Caco-2 (cell line): ENCODE measurements at regions not wholly inside any gene's neighbourhood (a gene's known extent, or its start where the extent isn't known, plus 50 kb on each side); places are given as distances from the start of the nearest gene placed in this dataset.

Experiments
- BruUV-seq: library from RNA; stranded (reverse); fragments of 400-500 nt; replicated peaks from 2 replicates; lab custom pipeline; 2021; lab: Mats Ljungman, UMichigan
- CTCF ChIA-PET: fragments of 300-600 bp; sonication (Branson Sonifier 250); formaldehyde crosslinking; loops from one replicate; lab custom pipeline; 2022; ENCODE audit warnings: antibody characterized with exemption; lab: Charles Lee
- POLR2A ChIA-PET: fragments of 300-600 bp; sonication (Branson Sonifier 250); formaldehyde crosslinking; loops from one replicate; lab custom pipeline; 2022; ENCODE audit warnings: antibody characterized with exemption; lab: Charles Lee
- DNase-seq, 2 experiments: peaks; one replicate each; pipeline versions ENCODE4 v3.0.0 to v3.0.0-alpha.2; 2020 to 2022
- H3K27me3 ChIP-seq: replicated peaks from 2 replicates; pipeline ENCODE4 v1.6.0; 2011; ENCODE audit warnings: low read length; ENCODE audit not compliant: control insufficient read depth, insufficient read depth
- H3K36me3 ChIP-seq: 2 replicates; pipeline ENCODE4 v1.5.1; 2011; ENCODE audit warnings: low read length; ENCODE audit not compliant: control insufficient read depth, insufficient read depth
- H3K4me1 ChIP-seq: fragments of 250-450 bp; sonication (Bioruptor Pico); 2 replicates; pipeline ENCODE4 v1.5.1; 2020; ENCODE audit warnings: mild to moderate bottlenecking
- H3K4me3 ChIP-seq: 2 replicates; pipeline ENCODE4 v1.5.1; 2011; ENCODE audit warnings: low read depth, mild to moderate bottlenecking, control low read depth, low read length
- H3K9me3 ChIP-seq: fragments of 250-450 bp; sonication (Bioruptor Pico); 2 replicates; pipeline ENCODE4 v1.5.1; 2020; ENCODE audit warnings: mild to moderate bottlenecking, moderate library complexity
- H3K27ac Mint-ChIP-seq: one replicate; pipeline ENCODE4 v1.8.0; 2022; ENCODE audit warnings: mixed read lengths; ENCODE audit not compliant: unreplicated experiment
- H3K27me3 Mint-ChIP-seq: one replicate; pipeline ENCODE4 v1.8.0; 2022; ENCODE audit warnings: mixed read lengths; ENCODE audit not compliant: insufficient read depth, unreplicated experiment
- H3K36me3 Mint-ChIP-seq: one replicate; pipeline ENCODE4 v1.8.0; 2022; ENCODE audit warnings: mild to moderate bottlenecking, mixed read lengths; ENCODE audit not compliant: insufficient read depth, unreplicated experiment
- H3K4me1 Mint-ChIP-seq: one replicate; pipeline ENCODE4 v1.8.0; 2022; ENCODE audit warnings: low read depth, mixed read lengths; ENCODE audit not compliant: unreplicated experiment
- H3K4me3 Mint-ChIP-seq: one replicate; pipeline ENCODE4 v1.8.0; 2022; ENCODE audit warnings: mild to moderate bottlenecking, moderate library complexity, mixed read lengths; ENCODE audit not compliant: unreplicated experiment
- H3K9me3 Mint-ChIP-seq: one replicate; pipeline ENCODE4 v1.8.0; 2022; ENCODE audit warnings: mixed read lengths; ENCODE audit not compliant: unreplicated experiment
- CTCF ChIP-seq, 2 experiments: fragments of 200-600 bp in 1 of 2; IDR thresholded peaks; 1 replicate in 1 of 2; 2 replicates in 1 of 2; pipeline versions ENCODE4 v1.5.1 to v1.8.0; 2011 to 2022; ENCODE audit warnings: antibody characterized with exemption in 1 of 2, control low read depth in 1 of 2, inconsistent platforms in 1 of 2, low read depth in 1 of 2, low read length in 1 of 2, mild to moderate bottlenecking in 1 of 2, moderate library complexity in 1 of 2; ENCODE audit not compliant: insufficient read depth in 1 of 2, severe bottlenecking in 1 of 2, unreplicated experiment in 1 of 2
- intact Hi-C: fragments of 100-400 bp; cut with micrococcal nuclease; formaldehyde crosslinking; loops from one replicate; pipeline ENCODE4 v1.10.0; 2022; ENCODE audit not compliant: unreplicated experiment

- ChIA-PET CTCF (no interaction called here), POLR2A (no interaction called here)
- DNase-seq, result no peak
- Histone ChIP-seq H3K9me3 (no peaks in the 10 kb centered on the region), H3K4me1 (no peaks in the 10 kb centered on the region), H3K36me3 (no peaks in the 10 kb centered on the region), H3K27me3 (no peaks in the 10 kb centered on the region), H3K4me3 (no peak overlapping the region)
- no peak overlapping the region for H3K4me3 Mint-ChIP-seq
- TF ChIP-seq CTCF (IDR thresholded peaks at IDR 0.05; ENCODE audit: insufficient read depth in 1 of 2, low read depth in 1 of 2, low read length in 1 of 2, severe bottlenecking in 1 of 2, unreplicated experiment in 1 of 2), result no peak
- H3K36me3 Mint-ChIP-seq, result no peaks in the 10 kb centered on the region
- H3K9me3 Mint-ChIP-seq, result no peaks in the 10 kb centered on the region
- intact Hi-C loops, result no loop called here
- H3K4me1 Mint-ChIP-seq, result no peaks in the 10 kb centered on the region
- H3K27ac Mint-ChIP-seq, result no peak overlapping the region
- no peaks in the 10 kb centered on the region for H3K27me3 Mint-ChIP-seq
- no TSS peak for BruUV-seq
Observed at GRCh38 chr13:81305928-81306327, 965.0 kb upstream of the SPRY2 start.

GRCh38 chr13:81304121-81304659, 963.3 kb upstream of the SPRY2 start:
- CTCF ChIA-PET, result no interaction called here
- Histone ChIP-seq H3K36me3 (no peaks in the 10 kb centered on the region), H3K9me3 (no peaks in the 10 kb centered on the region), H3K4me1 (no peaks in the 10 kb centered on the region), H3K4me3 (no peak overlapping the region), H3K27me3 (no peaks in the 10 kb centered on the region)
- H3K27me3 Mint-ChIP-seq, result no peaks in the 10 kb centered on the region
- no peak overlapping the region for H3K4me3 Mint-ChIP-seq
- no TSS peak for BruUV-seq
- H3K36me3 Mint-ChIP-seq, result no peaks in the 10 kb centered on the region
- H3K27ac Mint-ChIP-seq, result no peak overlapping the region
- H3K9me3 Mint-ChIP-seq, result no peaks in the 10 kb centered on the region
- H3K4me1 Mint-ChIP-seq, result no peaks in the 10 kb centered on the region
- TF ChIP-seq CTCF (IDR thresholded peaks at IDR 0.05; ENCODE audit: insufficient read depth in 1 of 2, low read depth in 1 of 2, low read length in 1 of 2, severe bottlenecking in 1 of 2, unreplicated experiment in 1 of 2), result no peak
- DNase-seq, result no peak
- intact Hi-C loops, result no loop called here
- POLR2A ChIA-PET, result no interaction called here

- no TSS peak for BruUV-seq
- H3K4me3 ChIP-seq, result no peak overlapping the region
- no peak overlapping the region for H3K27ac Mint-ChIP-seq
- H3K36me3 Mint-ChIP-seq, result no peaks in the 10 kb centered on the region
- no peak for DNase-seq
- H3K4me1 ChIP-seq, result no peaks in the 10 kb centered on the region
- no peak for TF ChIP-seq CTCF (IDR thresholded peaks at IDR 0.05; ENCODE audit: insufficient read depth in 1 of 2, low read depth in 1 of 2, low read length in 1 of 2, severe bottlenecking in 1 of 2, unreplicated experiment in 1 of 2)
- H3K36me3 ChIP-seq, result no peaks in the 10 kb centered on the region
- H3K27me3 Mint-ChIP-seq, result no peaks in the 10 kb centered on the region
- no peaks in the 10 kb centered on the region for H3K27me3 ChIP-seq
- H3K4me3 Mint-ChIP-seq, result no peak overlapping the region
- H3K9me3 Mint-ChIP-seq, result no peaks in the 10 kb centered on the region
- no peaks in the 10 kb centered on the region for H3K4me1 Mint-ChIP-seq
- H3K9me3 ChIP-seq, result no peaks in the 10 kb centered on the region
- ChIA-PET CTCF (no interaction called here), POLR2A (no interaction called here)
- intact Hi-C loops, result no loop called here
Observed at GRCh38 chr13:81302677-81303076, 961.8 kb upstream of the SPRY2 start.
